Mesenchymal stem cell (in vitro differentiated cells and primary cell): ENCODE measurements at regions not wholly inside any gene's neighbourhood (a gene's known extent, or its start where the extent isn't known, plus 50 kb on each side); places are given as distances from the start of the nearest gene placed in this dataset.

ENCODE experiments used
- DNase-seq: peaks from one replicate; pipeline ENCODE4 v3.0.0-alpha.2; 2013
- H2AFZ ChIP-seq: one replicate; pipeline ENCODE4 v1.6.1; 2013; ENCODE audit warnings: low read depth, mild to moderate bottlenecking, control low read depth, inconsistent platforms, low read length, moderate library complexity
- H2AK5ac ChIP-seq: 2 replicates; pipeline ENCODE4 v1.6.1; 2013; ENCODE audit warnings: low read length, moderate library complexity, mild to moderate bottlenecking, inconsistent platforms; ENCODE audit not compliant: severe bottlenecking
- H2BK120ac ChIP-seq: one replicate; pipeline ENCODE4 v1.6.1; 2013; ENCODE audit warnings: low read depth, mild to moderate bottlenecking, inconsistent platforms, low read length, moderate library complexity
- H2BK12ac ChIP-seq, 2 experiments: one replicate each; pipeline ENCODE4 v1.6.1; 2013; ENCODE audit warnings: inconsistent platforms in 2 of 2, low read length in 2 of 2, mild to moderate bottlenecking in 2 of 2, moderate library complexity in 2 of 2, control low read depth in 1 of 2
- H2BK15ac ChIP-seq: one replicate; pipeline ENCODE4 v1.6.1; 2013; ENCODE audit warnings: mild to moderate bottlenecking, low read depth, inconsistent platforms; ENCODE audit not compliant: poor library complexity, severe bottlenecking
- H2BK5ac ChIP-seq: 2 replicates; pipeline ENCODE4 v1.6.1; 2013; ENCODE audit warnings: low read depth, mild to moderate bottlenecking, low read length, control low read depth, inconsistent platforms; ENCODE audit not compliant: poor library complexity, severe bottlenecking
- H3K14ac ChIP-seq, 2 experiments: one replicate each; pipeline ENCODE4 v1.6.1; 2013; ENCODE audit warnings: inconsistent platforms in 2 of 2, low read length in 2 of 2, control low read depth in 1 of 2, mild to moderate bottlenecking in 1 of 2, moderate library complexity in 1 of 2
- H3K18ac ChIP-seq, 2 experiments: one replicate each; pipeline ENCODE4 v1.6.1; 2013; ENCODE audit warnings: inconsistent platforms in 2 of 2, low read length in 2 of 2, control low read depth in 1 of 2, low read depth in 1 of 2, mild to moderate bottlenecking in 1 of 2
- H3K23ac ChIP-seq, 2 experiments: one replicate each; pipeline ENCODE4 v1.6.1; 2013; ENCODE audit warnings: inconsistent platforms in 2 of 2, low read length in 2 of 2, mild to moderate bottlenecking in 2 of 2, moderate library complexity in 2 of 2, control low read depth in 1 of 2
- H3K27ac ChIP-seq: 2 replicates; pipeline ENCODE4 v1.5.1; 2013; ENCODE audit warnings: mild to moderate bottlenecking, moderate library complexity, low read length, control low read depth, inconsistent platforms; ENCODE audit not compliant: poor library complexity, severe bottlenecking
- H3K27me3 ChIP-seq, 2 experiments: 2 replicates each; pipeline versions ENCODE4 v1.6.1 to v1.7.0; 2013; ENCODE audit warnings: low read length in 2 of 2, mild to moderate bottlenecking in 2 of 2, moderate library complexity in 2 of 2, control low read depth in 1 of 2, inconsistent platforms in 1 of 2; ENCODE audit not compliant: control insufficient read depth in 1 of 2, insufficient read depth in 1 of 2
- H3K36me3 ChIP-seq, 2 experiments: 2 replicates each; pipeline versions ENCODE4 v1.6.1 to v1.7.0; 2013; ENCODE audit warnings: low read length in 2 of 2, control low read depth in 1 of 2, inconsistent platforms in 1 of 2, low read depth in 1 of 2, mild to moderate bottlenecking in 1 of 2; ENCODE audit not compliant: insufficient read depth in 2 of 2, control insufficient read depth in 1 of 2
- H3K4ac ChIP-seq, 2 experiments: one replicate each; pipeline ENCODE4 v1.6.1; 2013; ENCODE audit warnings: inconsistent platforms in 2 of 2, low read length in 2 of 2, mild to moderate bottlenecking in 2 of 2, moderate library complexity in 2 of 2, control low read depth in 1 of 2, low read depth in 1 of 2
- H3K4me1 ChIP-seq: 2 replicates; pipeline ENCODE4 v1.6.1; 2013; ENCODE audit warnings: low read depth, low read length, control low read depth; ENCODE audit not compliant: control insufficient read depth, insufficient read depth
- H3K4me2 ChIP-seq: 2 replicates; pipeline ENCODE4 v1.6.1; 2013; ENCODE audit warnings: low read length, mild to moderate bottlenecking, inconsistent platforms; ENCODE audit not compliant: poor library complexity, severe bottlenecking
- H3K4me3 ChIP-seq, 2 experiments: 2 replicates each; pipeline versions ENCODE4 v1.5.1 to v1.7.0; 2013; ENCODE audit warnings: low read length in 2 of 2, mild to moderate bottlenecking in 2 of 2, control low read depth in 1 of 2, low read depth in 1 of 2; ENCODE audit not compliant: insufficient read depth in 1 of 2
- H3K79me1 ChIP-seq: replicated peaks from 2 replicates; pipeline ENCODE4 v1.6.1; 2013; ENCODE audit warnings: mild to moderate bottlenecking, control low read depth, low read length, inconsistent platforms; ENCODE audit not compliant: poor library complexity, severe bottlenecking
- H3K9ac ChIP-seq: 2 replicates; pipeline ENCODE4 v1.7.0; 2013; ENCODE audit warnings: mild to moderate bottlenecking, low read length, moderate library complexity
- H3K9me3 ChIP-seq: 2 replicates; pipeline ENCODE4 v1.7.0; 2013; ENCODE audit warnings: mild to moderate bottlenecking, low read length; ENCODE audit not compliant: control insufficient read depth
- H4K8ac ChIP-seq: one replicate; pipeline ENCODE4 v1.6.1; 2013; ENCODE audit warnings: inconsistent platforms, mild to moderate bottlenecking, low read length, moderate library complexity
- H4K91ac ChIP-seq: one replicate; pipeline ENCODE4 v1.6.1; 2013; ENCODE audit warnings: mild to moderate bottlenecking, low read length, inconsistent platforms
- WGBS: methylation state at CpG from one replicate; pipeline ENCODE4 v1.1.7; 2013; ENCODE audit warnings: mixed read lengths; 5-methylcytosine and 5-hydroxymethylcytosine counted together

DNA sequence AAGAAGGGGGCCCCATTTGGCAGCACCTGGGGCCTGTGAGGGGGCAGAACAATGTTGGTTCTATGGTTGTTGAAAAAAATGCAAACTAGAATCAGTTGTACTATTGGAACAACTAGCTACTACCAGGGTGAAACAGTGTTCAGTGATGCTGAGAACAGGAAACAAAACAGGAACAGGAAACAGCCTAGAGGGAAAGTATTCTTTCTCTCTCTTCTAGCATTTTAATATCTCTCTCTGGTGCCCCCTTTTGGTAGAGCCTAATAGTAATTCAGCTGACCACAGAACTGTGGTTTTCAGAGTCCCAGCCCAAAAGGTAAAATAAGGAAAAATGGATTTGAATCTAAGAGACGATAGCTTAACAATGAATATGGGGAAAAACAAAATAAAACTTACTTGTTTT lies 138.0 kb upstream of the KCNN2 start:
- peaks cover 21% of the 10 kb centered on the region for H3K9me3 ChIP-seq
- H2AK5ac ChIP-seq = no peak overlapping the region
- no peak overlapping the region for H3K27ac ChIP-seq
- H3K23ac ChIP-seq = no peak overlapping the region
- no peaks in the 10 kb centered on the region for H3K27me3 ChIP-seq
- no peak overlapping the region for H3K14ac ChIP-seq
- no peak overlapping the region for H4K91ac ChIP-seq
- H2BK15ac ChIP-seq = peak overlapping the region; percentile 7
- no peak overlapping the region for H3K4me3 ChIP-seq
- H3K36me3 ChIP-seq = no peaks in the 10 kb centered on the region
- H2BK12ac ChIP-seq = peak overlapping the region in 1 of 2 experiments; percentile 38
- no peak overlapping the region for H2BK5ac ChIP-seq
- DNase-seq = no peak
- WGBS = no CpG with 5 or more reads among the region's 1 CpG
- no peak overlapping the region for H2BK120ac ChIP-seq
- no peaks in the 10 kb centered on the region for H3K79me1 ChIP-seq
- peak overlapping the region; percentile 42 for H2AFZ ChIP-seq
- no peak overlapping the region for H4K8ac ChIP-seq
- no peak overlapping the region for H3K18ac ChIP-seq
- H3K4me1 ChIP-seq = no peaks in the 10 kb centered on the region
- H3K4ac ChIP-seq = no peak overlapping the region
- H3K9ac ChIP-seq = no peak overlapping the region
- no peak overlapping the region for H3K4me2 ChIP-seq

DNA sequence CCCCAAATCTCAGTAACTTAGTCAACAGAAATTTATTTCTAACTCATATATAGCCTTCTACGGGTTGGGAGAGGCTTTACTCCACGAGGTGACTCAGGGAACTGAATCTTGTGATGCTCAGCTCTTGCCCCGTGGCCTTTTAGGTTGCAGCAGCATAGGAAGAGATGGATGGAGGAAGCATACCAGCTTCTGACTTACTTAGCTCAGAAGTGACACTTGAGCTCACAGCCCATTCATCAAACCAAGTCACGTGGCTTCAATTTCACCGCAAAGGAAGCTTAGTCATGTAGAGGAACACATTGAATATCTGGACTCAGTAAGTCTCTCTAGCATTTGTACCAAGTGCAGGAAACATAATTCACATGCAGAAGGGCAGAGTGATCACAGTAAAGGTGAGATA lies 124.1 kb upstream of the KCNN2 start:
- H3K9ac ChIP-seq = no peak overlapping the region
- no peaks in the 10 kb centered on the region for H3K79me1 ChIP-seq
- H2BK12ac ChIP-seq = no peak overlapping the region
- WGBS = 9% methylated on average over 5 of the region's 5 CpGs
- H3K18ac ChIP-seq = no peak overlapping the region
- peak; percentile 92 for DNase-seq
- H2BK15ac ChIP-seq = no peak overlapping the region
- H3K4me3 ChIP-seq = no peak overlapping the region
- H2BK5ac ChIP-seq = no peak overlapping the region
- no peak overlapping the region for H2AFZ ChIP-seq
- no peak overlapping the region for H3K27ac ChIP-seq
- no peak overlapping the region for H3K4me2 ChIP-seq
- no peaks in the 10 kb centered on the region for H3K4me1 ChIP-seq
- no peak overlapping the region for H4K8ac ChIP-seq
- H3K14ac ChIP-seq = no peak overlapping the region
- no peaks in the 10 kb centered on the region for H3K9me3 ChIP-seq
- H3K23ac ChIP-seq = no peak overlapping the region
- no peaks in the 10 kb centered on the region for H3K36me3 ChIP-seq
- no peaks in the 10 kb centered on the region for H3K27me3 ChIP-seq
- H2AK5ac ChIP-seq = no peak overlapping the region
- no peak overlapping the region for H3K4ac ChIP-seq
- H2BK120ac ChIP-seq = no peak overlapping the region
- no peak overlapping the region for H4K91ac ChIP-seq

DNA sequence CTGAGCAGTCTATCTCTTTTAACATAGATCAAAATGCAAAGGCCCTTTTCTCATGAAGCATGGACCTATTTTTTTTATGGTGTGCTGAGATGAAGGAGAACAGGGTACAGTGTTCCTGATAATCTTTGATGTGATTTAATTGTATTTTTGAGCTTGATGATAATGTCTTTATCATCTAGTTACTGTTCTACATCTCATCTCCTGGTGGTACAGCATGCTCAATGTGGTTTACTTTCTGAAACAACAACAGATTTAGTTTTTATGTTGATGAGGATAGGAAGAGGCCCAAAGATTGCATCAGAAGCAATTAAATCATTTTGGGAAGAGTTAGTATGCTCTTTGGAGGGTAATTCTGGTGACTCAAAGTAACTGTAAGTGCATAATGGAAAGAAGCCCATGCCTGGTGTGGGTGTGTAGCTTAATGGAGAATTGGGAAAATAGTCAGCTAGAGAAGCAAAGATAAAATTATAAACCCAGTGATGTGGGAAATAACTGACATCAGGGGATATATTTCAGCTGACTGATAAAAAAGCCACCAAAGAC lies 123.0 kb upstream of the KCNN2 start:
- Histone ChIP-seq H3K14ac (no peak overlapping the region), H3K79me1 (no peaks in the 10 kb centered on the region), H3K9me3 (no peaks in the 10 kb centered on the region), H3K23ac (no peak overlapping the region), H2BK12ac (no peak overlapping the region), H3K9ac (no peak overlapping the region), H2BK120ac (no peak overlapping the region), H4K8ac (no peak overlapping the region), H2BK15ac (no peak overlapping the region), H3K27me3 (no peaks in the 10 kb centered on the region), H3K4me3 (no peak overlapping the region), H2BK5ac (no peak overlapping the region), H3K4ac (no peak overlapping the region), H2AK5ac (no peak overlapping the region), H3K27ac (no peak overlapping the region), H3K18ac (no peak overlapping the region), H3K4me1 (no peaks in the 10 kb centered on the region), H3K36me3 (no peaks in the 10 kb centered on the region), H2AFZ (no peak overlapping the region), H3K4me2 (no peak overlapping the region), H4K91ac (no peak overlapping the region)
- DNase-seq = peak; percentile 60

DNA sequence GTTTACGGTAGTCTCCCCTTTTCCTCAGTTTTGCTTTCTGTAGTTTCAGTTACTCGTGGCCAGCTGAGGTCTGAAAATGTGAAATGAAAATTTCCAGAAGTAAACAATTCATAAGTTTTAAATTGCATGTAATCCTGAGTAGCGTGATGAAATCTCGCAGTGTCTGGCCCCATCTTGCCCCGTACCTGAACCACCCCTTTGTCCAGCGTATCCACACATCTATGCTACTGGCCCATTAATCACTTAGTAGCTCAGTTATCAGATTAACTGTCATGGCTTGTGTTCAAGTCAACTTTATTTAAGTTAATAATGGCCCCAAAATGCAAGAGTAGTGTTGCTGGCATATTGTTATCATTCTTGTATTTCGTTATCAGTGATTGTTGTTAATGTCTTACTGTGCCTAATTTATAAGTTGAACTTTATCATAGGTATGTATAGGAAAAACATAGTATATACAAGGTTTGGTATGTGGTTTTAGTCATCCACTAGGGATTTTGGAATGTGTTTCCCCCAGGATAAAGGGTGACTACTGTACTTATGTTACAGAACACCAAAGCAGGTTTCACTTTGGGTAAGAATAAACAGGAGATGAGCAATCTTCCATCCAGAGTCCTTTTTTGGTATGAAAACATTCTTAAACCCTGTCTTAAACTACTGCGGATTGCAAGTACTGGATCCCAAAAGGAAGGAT lies 118.4 kb upstream of the KCNN2 start:
- H3K4ac ChIP-seq = peak overlapping the region in 1 of 2 experiments; percentile 69
- H3K4me1 ChIP-seq = no peaks in the 10 kb centered on the region
- no peak overlapping the region for H3K14ac ChIP-seq
- H2AFZ ChIP-seq = no peak overlapping the region
- no peak overlapping the region for H3K9ac ChIP-seq
- no peak overlapping the region for H3K4me2 ChIP-seq
- no peak overlapping the region for H2BK5ac ChIP-seq
- no peaks in the 10 kb centered on the region for H3K9me3 ChIP-seq
- H3K4me3 ChIP-seq = no peak overlapping the region
- peak overlapping the region; percentile 39 to 52 for H2BK12ac ChIP-seq
- H3K23ac ChIP-seq = no peak overlapping the region
- no peak overlapping the region for H4K91ac ChIP-seq
- H3K27ac ChIP-seq = peak overlapping the region; percentile 49
- H3K79me1 ChIP-seq = no peaks in the 10 kb centered on the region
- 33% methylated on average over 4 of the region's 8 CpGs for WGBS
- no peak overlapping the region for H4K8ac ChIP-seq
- no peak overlapping the region for H2AK5ac ChIP-seq
- no peak overlapping the region for H2BK15ac ChIP-seq
- peak; percentile 88 for DNase-seq
- peak overlapping the region; percentile 61 for H2BK120ac ChIP-seq
- no peaks in the 10 kb centered on the region for H3K36me3 ChIP-seq
- no peaks in the 10 kb centered on the region for H3K27me3 ChIP-seq
- H3K18ac ChIP-seq = peak overlapping the region; percentile 24 to 75
